Brain microvascular endothelial cell (primary cell): ENCODE measurements at regions not wholly inside any gene's neighbourhood (a gene's known extent, or its start where the extent isn't known, plus 50 kb on each side); places are given as distances from the start of the nearest gene placed in this dataset.
"Not testable (repeated sequence)": the region's sequence is repeated elsewhere in the genome, so short reads cannot be mapped to it uniquely, and the experiment has no call there.

Experiments used
- DNase-seq: peaks from one replicate; pipeline ENCODE4 v3.0.0-alpha.2; 2020
- H3K27ac ChIP-seq: fragments of 250-450 bp; sonication (Bioruptor Pico); 2 replicates; pipeline ENCODE4 v1.5.1; 2020; ENCODE audit warnings: mild to moderate bottlenecking, moderate library complexity
- H3K27me3 ChIP-seq: fragments of 250-450 bp; sonication (Bioruptor Pico); replicated peaks from 2 replicates; pipeline ENCODE4 v1.5.1; 2020; ENCODE audit warnings: mild to moderate bottlenecking
- H3K36me3 ChIP-seq: fragments of 250-450 bp; sonication (Bioruptor Pico); replicated peaks from 2 replicates; pipeline ENCODE4 v1.5.1; 2020; ENCODE audit warnings: mild to moderate bottlenecking
- H3K4me3 ChIP-seq: 2 replicates; pipeline ENCODE4 v1.5.1; 2011; ENCODE audit warnings: low read depth, mild to moderate bottlenecking, control low read depth, low read length, moderate library complexity
- CTCF ChIP-seq: IDR thresholded peaks from 2 replicates; pipeline ENCODE4 v1.5.1; 2011; ENCODE audit warnings: low read depth, mild to moderate bottlenecking, moderate library complexity, low read length, control low read depth, inconsistent platforms; ENCODE audit errors: missing control alignments
- in situ Hi-C: cut with HindIII; loops from 2 replicates; pipeline ENCODE4 v1.10.0; 2017; ENCODE audit warnings: low sequenced_read_pairs, low pct_ligation_motif_present

- in situ Hi-C loops: no loop called here
- Histone ChIP-seq H3K4me3 (no peak overlapping the region), H3K27ac (no peak overlapping the region), H3K36me3 (no peaks in the 10 kb centered on the region), H3K27me3 (no peaks in the 10 kb centered on the region)
- no peak for DNase-seq
- TF ChIP-seq CTCF: no peak
Measured at GRCh38 chr18:55897091-55897689, 309.2 kb upstream of the TCF4 start.

- no peak for DNase-seq
- in situ Hi-C loops: no loop called here
Measured at GRCh38 chr18:55893948-55894347, 306.0 kb upstream of the TCF4 start.

GRCh38 chr18:55892862-55893813 lies 305.1 kb upstream of the TCF4 start:
- in situ Hi-C loops, H3K4me3 ChIP-seq, H3K36me3 ChIP-seq, H3K27me3 ChIP-seq, DNase-seq, H3K27ac ChIP-seq: not testable (repeated sequence)

More at GRCh38 chr18:55893948-55894347, 306.0 kb upstream of the TCF4 start:
- H3K36me3 ChIP-seq: no peaks in the 10 kb centered on the region
- no peak overlapping the region for H3K4me3 ChIP-seq
- H3K27me3 ChIP-seq: no peaks in the 10 kb centered on the region
- no peak for TF ChIP-seq CTCF
- no peak overlapping the region for H3K27ac ChIP-seq

GRCh38 chr18:55886886-55887285 lies 298.9 kb upstream of the TCF4 start:
- in situ Hi-C loops: no loop called here
- no peaks in the 10 kb centered on the region for H3K27me3 ChIP-seq
- DNase-seq: no peak
- no peak for TF ChIP-seq CTCF
- H3K36me3 ChIP-seq: no peaks in the 10 kb centered on the region
- H3K4me3 ChIP-seq: no peak overlapping the region
- H3K27ac ChIP-seq: no peak overlapping the region

GRCh38 chr18:55884498-55884897 lies 296.5 kb upstream of the TCF4 start:
- Histone ChIP-seq H3K4me3 (no peak overlapping the region), H3K27ac (no peak overlapping the region), H3K36me3 (no peaks in the 10 kb centered on the region), H3K27me3 (no peaks in the 10 kb centered on the region)
- TF ChIP-seq CTCF: no peak
- no peak for DNase-seq
- in situ Hi-C loops: no loop called here

- no peak overlapping the region for H3K27ac ChIP-seq
- no peak for TF ChIP-seq CTCF
- in situ Hi-C loops: no loop called here
- no peak overlapping the region for H3K4me3 ChIP-seq
- no peak for DNase-seq
- no peaks in the 10 kb centered on the region for H3K36me3 ChIP-seq
- no peaks in the 10 kb centered on the region for H3K27me3 ChIP-seq
Measured at GRCh38 chr18:55880617-55881016, 292.6 kb upstream of the TCF4 start.
